H9 (cell line): ENCODE measurements at regions not wholly inside any gene's neighbourhood (a gene's known extent, or its start where the extent isn't known, plus 50 kb on each side); places are given as distances from the start of the nearest gene placed in this dataset.

Source experiments
- DNase-seq: peaks from one replicate; pipeline ENCODE4 v3.0.0-alpha.2; 2017
- H2AFZ ChIP-seq: one replicate; pipeline ENCODE4 v1.6.1; 2013; ENCODE audit warnings: mild to moderate bottlenecking, low read length, control low read depth, moderate library complexity
- H2AK5ac ChIP-seq: 2 replicates; pipeline ENCODE4 v1.6.1; 2013; ENCODE audit warnings: low read length, control low read depth, mixed read lengths; ENCODE audit not compliant: insufficient read length
- H2BK120ac ChIP-seq: one replicate; pipeline ENCODE4 v1.6.1; 2013; ENCODE audit warnings: low read depth, mild to moderate bottlenecking, low read length, control low read depth, inconsistent platforms; ENCODE audit not compliant: poor library complexity, severe bottlenecking
- H2BK12ac ChIP-seq: 2 replicates; pipeline ENCODE4 v1.6.1; 2013; ENCODE audit warnings: low read length, control low read depth, mixed read lengths, low read depth; ENCODE audit not compliant: insufficient read length
- H2BK15ac ChIP-seq: 2 replicates; pipeline ENCODE4 v1.6.1; 2013; ENCODE audit warnings: low read depth, low read length, control low read depth
- H2BK20ac ChIP-seq: one replicate; pipeline ENCODE4 v1.6.1; 2013; ENCODE audit warnings: low read depth, mild to moderate bottlenecking, low read length, control low read depth, inconsistent platforms; ENCODE audit not compliant: poor library complexity, severe bottlenecking
- H2BK5ac ChIP-seq: 2 replicates; pipeline ENCODE4 v1.6.1; 2013; ENCODE audit warnings: low read length, control low read depth, mixed read lengths; ENCODE audit not compliant: insufficient read length
- H3K14ac ChIP-seq: 2 replicates; pipeline ENCODE4 v1.6.1; 2013; ENCODE audit warnings: low read length, control low read depth; ENCODE audit not compliant: insufficient read depth
- H3K18ac ChIP-seq: 2 replicates; pipeline ENCODE4 v1.6.1; 2013; ENCODE audit warnings: low read depth, mild to moderate bottlenecking, mixed read lengths, low read length, control low read depth; ENCODE audit not compliant: insufficient read length
- H3K23ac ChIP-seq: 2 replicates; pipeline ENCODE4 v1.6.1; 2013; ENCODE audit warnings: low read length, control low read depth, mixed read lengths, low read depth; ENCODE audit not compliant: insufficient read length
- H3K23me2 ChIP-seq: 2 replicates; pipeline ENCODE4 v1.6.1; 2013; ENCODE audit warnings: low read depth, mild to moderate bottlenecking, mixed read lengths, low read length, control low read depth; ENCODE audit not compliant: insufficient read length, poor library complexity, severe bottlenecking
- H3K27ac ChIP-seq: 2 replicates; pipeline ENCODE4 v1.5.1; 2013; ENCODE audit warnings: low read length, control low read depth, mixed read lengths, low read depth; ENCODE audit not compliant: insufficient read length
- H3K27me3 ChIP-seq: 2 replicates; pipeline ENCODE4 v1.6.1; 2013; ENCODE audit warnings: low read length, control low read depth, inconsistent platforms; ENCODE audit not compliant: insufficient read depth
- H3K4ac ChIP-seq: 2 replicates; pipeline ENCODE4 v1.6.1; 2013; ENCODE audit warnings: low read depth, mild to moderate bottlenecking, control low read depth, inconsistent platforms, low read length, moderate library complexity
- H3K4me1 ChIP-seq: 2 replicates; pipeline ENCODE4 v1.6.1; 2013; ENCODE audit warnings: low read length, control low read depth, inconsistent platforms; ENCODE audit not compliant: insufficient read depth
- H3K4me2 ChIP-seq: 2 replicates; pipeline ENCODE4 v1.6.1; 2013; ENCODE audit warnings: low read length, control low read depth, mixed read lengths; ENCODE audit not compliant: insufficient read length, insufficient read depth
- H3K56ac ChIP-seq: 2 replicates; pipeline ENCODE4 v1.6.1; 2013; ENCODE audit warnings: low read depth, mild to moderate bottlenecking, mixed read lengths, low read length, control low read depth; ENCODE audit not compliant: insufficient read length
- H3K79me1 ChIP-seq: 2 replicates; pipeline ENCODE4 v1.6.1; 2013; ENCODE audit warnings: low read depth, mild to moderate bottlenecking, moderate library complexity, low read length, control low read depth, inconsistent platforms; ENCODE audit not compliant: insufficient read depth, poor library complexity, severe bottlenecking
- H3K79me2 ChIP-seq: 2 replicates; pipeline ENCODE4 v1.6.1; 2013; ENCODE audit warnings: low read length, control low read depth, inconsistent platforms; ENCODE audit not compliant: insufficient read depth
- H3K9ac ChIP-seq: 2 replicates; pipeline ENCODE4 v1.6.1; 2013; ENCODE audit warnings: low read length, control low read depth, mixed read lengths; ENCODE audit not compliant: insufficient read length; ENCODE audit errors: extremely low read depth
- H3K9me3 ChIP-seq: one replicate; pipeline ENCODE4 v1.6.1; 2013; ENCODE audit warnings: low read depth, low read length, inconsistent platforms; ENCODE audit not compliant: control insufficient read depth
- H3T11ph ChIP-seq: one replicate; pipeline ENCODE4 v1.6.1; 2013; ENCODE audit warnings: mild to moderate bottlenecking, low read length, control low read depth, inconsistent platforms
- H4K20me1 ChIP-seq: one replicate; pipeline ENCODE4 v1.6.1; 2013; ENCODE audit not compliant: control insufficient read depth, insufficient read length, insufficient read depth
- H4K5ac ChIP-seq: 2 replicates; pipeline ENCODE4 v1.6.1; 2013; ENCODE audit warnings: low read depth, mild to moderate bottlenecking, mixed read lengths, low read length, control low read depth; ENCODE audit not compliant: insufficient read length
- H4K8ac ChIP-seq: replicated peaks from 2 replicates; pipeline ENCODE4 v1.6.1; 2013; ENCODE audit warnings: low read length, control low read depth, mixed read lengths, low read depth; ENCODE audit not compliant: insufficient read length
- H4K91ac ChIP-seq: 2 replicates; pipeline ENCODE4 v1.6.1; 2013; ENCODE audit warnings: low read depth, mild to moderate bottlenecking, moderate library complexity, mixed read lengths, low read length, control low read depth; ENCODE audit not compliant: insufficient read length
- H3K27ac Mint-ChIP-seq, 3 experiments: 2 replicates in 2 of 3; 3 replicates in 1 of 3; pipeline ENCODE4 v1.8.0; 2020 to 2021; ENCODE audit warnings: mixed read lengths in 3 of 3, mild to moderate bottlenecking in 1 of 3, moderate library complexity in 1 of 3
- H3K27me3 Mint-ChIP-seq: 2 replicates; pipeline ENCODE4 v1.8.0; 2021; ENCODE audit warnings: low read depth, mild to moderate bottlenecking, moderate library complexity, mixed read lengths
- H3K36me3 Mint-ChIP-seq, 3 experiments: 2 replicates in 2 of 3; 3 replicates in 1 of 3; pipeline ENCODE4 v1.8.0; 2020 to 2021; ENCODE audit warnings: low read depth in 3 of 3, mixed read lengths in 3 of 3; ENCODE audit not compliant: insufficient read depth in 1 of 3
- H3K4me1 Mint-ChIP-seq, 2 experiments: 2 replicates each; pipeline ENCODE4 v1.8.0; 2020; ENCODE audit warnings: mixed read lengths in 2 of 2
- H3K4me3 Mint-ChIP-seq, 2 experiments: 2 replicates in 1 of 2; 3 replicates in 1 of 2; pipeline ENCODE4 v1.8.0; 2020 to 2021; ENCODE audit warnings: mild to moderate bottlenecking in 2 of 2, mixed read lengths in 2 of 2, moderate library complexity in 1 of 2
- H3K9me3 Mint-ChIP-seq, 2 experiments: 2 replicates in 1 of 2; 3 replicates in 1 of 2; pipeline ENCODE4 v1.8.0; 2020; ENCODE audit warnings: mild to moderate bottlenecking in 2 of 2, mixed read lengths in 2 of 2, moderate library complexity in 1 of 2
- WGBS: extraction: QIAGEN DNeasy Blood & Tissue Kit; methylation state at CpG from one replicate; pipeline ENCODE4 v1.1.7; 2013; ENCODE audit warnings: missing lambda C conversion rate, low lambda C conversion rate, mixed read lengths; ENCODE audit not compliant: insufficient read length; ENCODE audit errors: extremely low coverage; 5-methylcytosine and 5-hydroxymethylcytosine counted together
- TF ChIP-seq, protein P1 (sequence below): fragments of 200-600 bp; sonication (generic); conservative IDR thresholded peaks from 3 replicates; pipeline ENCODE4 v1.8.0; 2021; ENCODE audit warnings: antibody characterized with exemption, mild to moderate bottlenecking

DNA sequence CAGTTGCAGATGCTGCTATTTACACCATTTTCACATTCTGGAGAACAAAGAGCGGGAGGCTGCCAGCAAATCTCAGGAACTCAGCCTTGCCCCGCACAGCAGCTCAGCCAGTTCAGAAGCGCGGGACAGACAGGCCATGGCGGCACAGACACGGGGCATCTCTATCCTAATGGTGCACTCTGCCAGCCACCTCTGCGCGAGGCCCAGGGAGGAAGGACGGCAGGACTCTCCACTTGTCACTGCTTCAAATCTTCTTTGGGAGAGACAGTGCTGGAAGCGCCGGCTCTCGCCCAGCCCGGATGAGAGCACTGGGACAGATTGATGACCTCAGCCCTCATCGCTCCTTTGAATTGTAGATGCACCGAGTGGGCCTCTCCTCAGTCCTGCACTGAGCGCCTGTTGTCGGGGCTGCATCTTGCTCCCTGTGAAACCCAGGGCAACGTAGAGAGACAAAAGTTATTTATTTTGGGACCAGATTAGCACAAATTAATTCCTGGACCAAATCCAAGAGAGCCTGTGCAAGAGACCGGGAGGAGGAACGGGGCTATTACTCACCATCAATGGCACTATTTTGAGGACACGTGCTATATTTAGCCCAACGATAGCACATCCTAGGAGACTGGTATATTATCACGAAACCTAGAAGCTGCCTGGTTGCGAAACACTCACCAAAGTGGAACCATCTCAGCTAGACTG lies 211.4 kb upstream of the SMIM21 start:
- no peaks in the 10 kb centered on the region for H4K20me1 ChIP-seq
- H3T11ph ChIP-seq, result no peak overlapping the region
- peaks cover 36% of the 10 kb centered on the region for H3K27me3 Mint-ChIP-seq
- TF ChIP-seq, protein P1, sequence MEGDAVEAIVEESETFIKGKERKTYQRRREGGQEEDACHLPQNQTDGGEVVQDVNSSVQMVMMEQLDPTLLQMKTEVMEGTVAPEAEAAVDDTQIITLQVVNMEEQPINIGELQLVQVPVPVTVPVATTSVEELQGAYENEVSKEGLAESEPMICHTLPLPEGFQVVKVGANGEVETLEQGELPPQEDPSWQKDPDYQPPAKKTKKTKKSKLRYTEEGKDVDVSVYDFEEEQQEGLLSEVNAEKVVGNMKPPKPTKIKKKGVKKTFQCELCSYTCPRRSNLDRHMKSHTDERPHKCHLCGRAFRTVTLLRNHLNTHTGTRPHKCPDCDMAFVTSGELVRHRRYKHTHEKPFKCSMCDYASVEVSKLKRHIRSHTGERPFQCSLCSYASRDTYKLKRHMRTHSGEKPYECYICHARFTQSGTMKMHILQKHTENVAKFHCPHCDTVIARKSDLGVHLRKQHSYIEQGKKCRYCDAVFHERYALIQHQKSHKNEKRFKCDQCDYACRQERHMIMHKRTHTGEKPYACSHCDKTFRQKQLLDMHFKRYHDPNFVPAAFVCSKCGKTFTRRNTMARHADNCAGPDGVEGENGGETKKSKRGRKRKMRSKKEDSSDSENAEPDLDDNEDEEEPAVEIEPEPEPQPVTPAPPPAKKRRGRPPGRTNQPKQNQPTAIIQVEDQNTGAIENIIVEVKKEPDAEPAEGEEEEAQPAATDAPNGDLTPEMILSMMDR, result no peak
- H3K23ac ChIP-seq, result no peak overlapping the region
- H3K18ac ChIP-seq, result peak overlapping the region; percentile 85
- H3K27ac ChIP-seq, result no peak overlapping the region
- H2BK12ac ChIP-seq, result no peak overlapping the region
- WGBS, result no CpG with 5 or more reads among the region's 24 CpGs
- no peak overlapping the region for H4K5ac ChIP-seq
- H2BK120ac ChIP-seq, result no peak overlapping the region
- H2AK5ac ChIP-seq, result no peak overlapping the region
- no peak overlapping the region for H3K9ac ChIP-seq
- H3K4me3 Mint-ChIP-seq, result peak overlapping the region in 1 of 2 experiments; percentile 59; a peak in 2 of 5 replicates
- H3K4ac ChIP-seq, result no peak overlapping the region
- H3K9me3 Mint-ChIP-seq, result no peaks in the 10 kb centered on the region; a peak in 1 of 5 replicates
- peak overlapping the region; percentile 60 for H2AFZ ChIP-seq
- no peaks in the 10 kb centered on the region for H3K23me2 ChIP-seq
- H3K4me2 ChIP-seq, result peak overlapping the region; percentile 5
- no peak overlapping the region for H3K56ac ChIP-seq
- H3K79me2 ChIP-seq, result no peaks in the 10 kb centered on the region
- no peak overlapping the region for H2BK5ac ChIP-seq
- H3K4me1 Mint-ChIP-seq, result peaks cover 17% of the 10 kb centered on the region in 2 experiments
- H2BK15ac ChIP-seq, result no peak overlapping the region
- H3K79me1 ChIP-seq, result no peaks in the 10 kb centered on the region
- no peaks in the 10 kb centered on the region for H3K36me3 Mint-ChIP-seq
- DNase-seq, result peak; percentile 74
- no peak overlapping the region for H4K91ac ChIP-seq
- peak overlapping the region; percentile 19 to 86 (median 30); a peak in 3 of 7 replicates for H3K27ac Mint-ChIP-seq
- no peaks in the 10 kb centered on the region for H3K27me3 ChIP-seq
- peak overlapping the region; percentile 94 for H3K14ac ChIP-seq
- no peaks in the 10 kb centered on the region for H3K9me3 ChIP-seq
- no peaks in the 10 kb centered on the region; the same call in 1 of the 2 replicates for H3K4me1 ChIP-seq
- H2BK20ac ChIP-seq, result no peak overlapping the region
- no peak overlapping the region for H4K8ac ChIP-seq
